HG03378 (cell line): ENCODE measurements at regions not wholly inside any gene's neighbourhood (a gene's known extent, or its start where the extent isn't known, plus 50 kb on each side); places are given as distances from the start of the nearest gene placed in this dataset.

Experiments used
- ATAC-seq: cut with Tn5 transposase; IDR thresholded peaks from one replicate; pipeline ENCODE4 v1.9.1; 2021; ENCODE audit warnings: mild to moderate bottlenecking, moderate library complexity; ENCODE audit not compliant: unreplicated experiment

GRCh38 chr5:171624396-171624795 is 161.2 kb upstream of the SMIM23 start:
- no peak for ATAC-seq

GRCh38 chr5:171625646-171626045 is 160.0 kb upstream of the SMIM23 start:
- no peak for ATAC-seq

- no peak for ATAC-seq
Measured at GRCh38 chr5:171627936-171628632, 157.5 kb upstream of the SMIM23 start.

GRCh38 chr5:171628633-171628974 is 157.0 kb upstream of the SMIM23 start:
- ATAC-seq = no peak

GRCh38 chr5:171629221-171629620 is 156.4 kb upstream of the SMIM23 start:
- no peak for ATAC-seq

GRCh38 chr5:171629628-171630349 is 155.8 kb upstream of the SMIM23 start:
- no peak for ATAC-seq

- ATAC-seq = no peak
Measured at GRCh38 chr5:171630350-171631065, 155.1 kb upstream of the SMIM23 start.

- no peak for ATAC-seq
Measured at GRCh38 chr5:171632616-171633015, 153.0 kb upstream of the SMIM23 start.

- ATAC-seq = peak; percentile 60
Measured at GRCh38 chr5:171633776-171634470, 151.7 kb upstream of the SMIM23 start.

GRCh38 chr5:171634511-171634910 is 151.1 kb upstream of the SMIM23 start:
- no peak for ATAC-seq

- no peak for ATAC-seq
Measured at GRCh38 chr5:171635028-171635427, 150.6 kb upstream of the SMIM23 start.

GRCh38 chr5:171635561-171636245 is 149.9 kb upstream of the SMIM23 start:
- no peak for ATAC-seq

- ATAC-seq = no peak
Measured at GRCh38 chr5:171637811-171638210, 147.8 kb upstream of the SMIM23 start.

- no peak for ATAC-seq
Measured at GRCh38 chr5:171639205-171639621, 146.4 kb upstream of the SMIM23 start.

- no peak for ATAC-seq
Measured at GRCh38 chr5:171639966-171640365, 145.7 kb upstream of the SMIM23 start.

- no peak for ATAC-seq
Measured at GRCh38 chr5:171640480-171640879, 145.1 kb upstream of the SMIM23 start.

- no peak for ATAC-seq
Measured at GRCh38 chr5:171641891-171642290, 143.7 kb upstream of the SMIM23 start.

GRCh38 chr5:171642894-171643293 is 142.7 kb upstream of the SMIM23 start:
- no peak for ATAC-seq

- ATAC-seq = no peak
Measured at GRCh38 chr5:171644536-171644935, 141.1 kb upstream of the SMIM23 start.

- no peak for ATAC-seq
Measured at GRCh38 chr5:171646102-171647042, 139.2 kb upstream of the SMIM23 start.
